ENCODE measurements at regions not wholly inside any gene's neighbourhood (a gene's known extent, or its start where the extent isn't known, plus 50 kb on each side); places are given as distances from the start of the nearest gene placed in this dataset.

- no peak for DNase-seq (ENCODE audit: low read depth in 2 of 3, low spot score in 2 of 3)
These were observed 617.1 kb downstream of the NTRK3 start for GRCh38 chr15:87639305-87640011.

GRCh38 chr15:87638554-87639083 lies 617.9 kb downstream of the NTRK3 start:
- DNase-seq (ENCODE audit: low read depth in 2 of 3, low spot score in 2 of 3) = no peak

- DNase-seq (ENCODE audit: low read depth in 2 of 3, low spot score in 2 of 3) = no peak
These were observed 622.2 kb downstream of the NTRK3 start for GRCh38 chr15:87634361-87634760.

- peak in 1 of 3 donors; percentile 41 for DNase-seq (ENCODE audit: low read depth in 2 of 3, low spot score in 2 of 3)
These were observed 623.0 kb downstream of the NTRK3 start for GRCh38 chr15:87633525-87633924.

- DNase-seq (ENCODE audit: low read depth in 2 of 3, low spot score in 2 of 3) = no peak
These were observed 624.2 kb downstream of the NTRK3 start for GRCh38 chr15:87632364-87632763.

- no peak for DNase-seq (ENCODE audit: low read depth in 2 of 3, low spot score in 2 of 3)
These were observed 624.8 kb downstream of the NTRK3 start for GRCh38 chr15:87631775-87632174.

GRCh38 chr15:87631093-87631492 lies 625.4 kb downstream of the NTRK3 start:
- DNase-seq (ENCODE audit: low read depth in 2 of 3, low spot score in 2 of 3) = no peak

- DNase-seq (ENCODE audit: low read depth in 2 of 3, low spot score in 2 of 3) = no peak
These were observed 628.2 kb downstream of the NTRK3 start for GRCh38 chr15:87628311-87628710.

GRCh38 chr15:87626860-87627259 lies 629.7 kb downstream of the NTRK3 start:
- DNase-seq (ENCODE audit: low read depth in 2 of 3, low spot score in 2 of 3) = no peak

GRCh38 chr15:87623832-87624231 lies 632.7 kb downstream of the NTRK3 start:
- peak in 1 of 3 donors; percentile 11 for DNase-seq (ENCODE audit: low read depth in 2 of 3, low spot score in 2 of 3)

GRCh38 chr15:87620393-87620792 lies 636.1 kb downstream of the NTRK3 start:
- no peak for DNase-seq (ENCODE audit: low read depth in 2 of 3, low spot score in 2 of 3)

GRCh38 chr15:87619161-87619960 lies 637.2 kb downstream of the NTRK3 start:
- no peak for DNase-seq (ENCODE audit: low read depth in 2 of 3, low spot score in 2 of 3)

GRCh38 chr15:87618203-87618725 lies 638.3 kb downstream of the NTRK3 start:
- DNase-seq (ENCODE audit: low read depth in 2 of 3, low spot score in 2 of 3) = no peak

- DNase-seq (ENCODE audit: low read depth in 2 of 3, low spot score in 2 of 3) = no peak
These were observed 641.8 kb downstream of the NTRK3 start for GRCh38 chr15:87614704-87615103.

- DNase-seq (ENCODE audit: low read depth in 2 of 3, low spot score in 2 of 3) = no peak
These were observed 646.2 kb downstream of the NTRK3 start for GRCh38 chr15:87610366-87610765.

GRCh38 chr15:87609894-87610293 lies 646.6 kb downstream of the NTRK3 start:
- DNase-seq (ENCODE audit: low read depth in 2 of 3, low spot score in 2 of 3) = no peak

- no peak for DNase-seq (ENCODE audit: low read depth in 2 of 3, low spot score in 2 of 3)
These were observed 647.1 kb downstream of the NTRK3 start for GRCh38 chr15:87609474-87609873.

- no peak for DNase-seq (ENCODE audit: low read depth in 2 of 3, low spot score in 2 of 3)
These were observed 648.1 kb downstream of the NTRK3 start for GRCh38 chr15:87608238-87609028.

- no peak for DNase-seq (ENCODE audit: low read depth in 2 of 3, low spot score in 2 of 3)
These were observed 649.6 kb downstream of the NTRK3 start for GRCh38 chr15:87606971-87607370.

- peak in 1 of 3 donors; percentile 2 for DNase-seq (ENCODE audit: low read depth in 2 of 3, low spot score in 2 of 3)
These were observed 651.6 kb downstream of the NTRK3 start for GRCh38 chr15:87604857-87605446.
